HG02840 (cell line): ENCODE measurements at regions not wholly inside any gene's neighbourhood (a gene's known extent, or its start where the extent isn't known, plus 50 kb on each side); places are given as distances from the start of the nearest gene placed in this dataset.
"Not testable (repeated sequence)": the region's sequence is repeated elsewhere in the genome, so short reads cannot be mapped to it uniquely, and the experiment has no call there.

Experiments used
- ATAC-seq: cut with Tn5 transposase; IDR thresholded peaks from one replicate; pipeline ENCODE4 v1.9.1; 2021; ENCODE audit warnings: mild to moderate bottlenecking, moderate library complexity, moderate number of reproducible peaks; ENCODE audit not compliant: unreplicated experiment, low FRiP score

GRCh38 chr13:55727683-55728082, 1413.0 kb upstream of the PRR20A start:
- no peak for ATAC-seq

- ATAC-seq = no peak
Measured at GRCh38 chr13:55728247-55728646, 1412.5 kb upstream of the PRR20A start.

GRCh38 chr13:55745828-55746227, 1394.9 kb upstream of the PRR20A start:
- ATAC-seq = no peak

- ATAC-seq = no peak
Measured at GRCh38 chr13:55761986-55762385, 1378.7 kb upstream of the PRR20A start.

GRCh38 chr13:55777612-55778011, 1363.1 kb upstream of the PRR20A start:
- ATAC-seq = no peak

GRCh38 chr13:55783841-55784240, 1356.9 kb upstream of the PRR20A start:
- no peak for ATAC-seq

- ATAC-seq = no peak
Measured at GRCh38 chr13:55788548-55788947, 1352.2 kb upstream of the PRR20A start.

- ATAC-seq = no peak
Measured at GRCh38 chr13:55792544-55793193, 1348.0 kb upstream of the PRR20A start.

- ATAC-seq = no peak
Measured at GRCh38 chr13:55815458-55816033, 1325.2 kb upstream of the PRR20A start.

GRCh38 chr13:55816976-55817601, 1323.6 kb upstream of the PRR20A start:
- ATAC-seq = no peak

- no peak for ATAC-seq
Measured at GRCh38 chr13:55820817-55821216, 1319.9 kb upstream of the PRR20A start.

- no peak for ATAC-seq
Measured at GRCh38 chr13:55869648-55870047, 1271.1 kb upstream of the PRR20A start.

GRCh38 chr13:55887561-55887960, 1253.2 kb upstream of the PRR20A start:
- no peak for ATAC-seq

- no peak for ATAC-seq
Measured at GRCh38 chr13:55893540-55893939, 1247.2 kb upstream of the PRR20A start.

- no peak for ATAC-seq
Measured at GRCh38 chr13:55937180-55937579, 1203.5 kb upstream of the PRR20A start.

- no peak for ATAC-seq
Measured at GRCh38 chr13:55948175-55948574, 1192.5 kb upstream of the PRR20A start.

- ATAC-seq = no peak
Measured at GRCh38 chr13:55963934-55964333, 1176.8 kb upstream of the PRR20A start.

- ATAC-seq = no peak
Measured at GRCh38 chr13:55967055-55967454, 1173.7 kb upstream of the PRR20A start.

- ATAC-seq = no peak
Measured at GRCh38 chr13:55977436-55977835, 1163.3 kb upstream of the PRR20A start.

- no peak for ATAC-seq
Measured at GRCh38 chr13:55981381-55981780, 1159.3 kb upstream of the PRR20A start.

GRCh38 chr13:55984026-55984425, 1156.7 kb upstream of the PRR20A start:
- not testable (repeated sequence) for ATAC-seq

GRCh38 chr13:55990631-55991030, 1150.1 kb upstream of the PRR20A start:
- ATAC-seq = no peak
